C4-2B (cell line): ENCODE measurements at regions not wholly inside any gene's neighbourhood (a gene's known extent, or its start where the extent isn't known, plus 50 kb on each side); places are given as distances from the start of the nearest gene placed in this dataset.

Experiments used
- H3K27ac ChIP-seq: fragments of 450-650 bp; 2 replicates; pipeline ENCODE4 v1.5.1; 2017
- CTCF ChIP-seq: fragments of 450-650 bp; conservative IDR thresholded peaks from 2 replicates; pipeline ENCODE4 v1.5.1; 2017; ENCODE audit warnings: mild to moderate bottlenecking
- ZFX ChIP-seq: fragments of 450-650 bp; IDR thresholded peaks from 2 replicates; pipeline ENCODE4 v1.6.1; 2017

GRCh38 chr2:128549094-128549493 lies 230.4 kb upstream of the HS6ST1 start:
- TF ChIP-seq ZFX (no peak), CTCF (no peak)
- no peak overlapping the region for H3K27ac ChIP-seq

- no peak overlapping the region for H3K27ac ChIP-seq
- no peak for TF ChIP-seq ZFX
- TF ChIP-seq CTCF: no peak
These were observed 231.1 kb upstream of the HS6ST1 start for GRCh38 chr2:128549646-128550260.

GRCh38 chr2:128550389-128550788 lies 231.7 kb upstream of the HS6ST1 start:
- H3K27ac ChIP-seq: no peak overlapping the region
- TF ChIP-seq CTCF (no peak), ZFX (no peak)

GRCh38 chr2:128550801-128551416 lies 232.2 kb upstream of the HS6ST1 start:
- no peak overlapping the region for H3K27ac ChIP-seq
- TF ChIP-seq CTCF (no peak), ZFX (no peak)

GRCh38 chr2:128551435-128551834 lies 232.8 kb upstream of the HS6ST1 start:
- TF ChIP-seq CTCF (no peak), ZFX (no peak)
- no peak overlapping the region for H3K27ac ChIP-seq

- no peak overlapping the region for H3K27ac ChIP-seq
- TF ChIP-seq CTCF (no peak), ZFX (no peak)
These were observed 233.6 kb upstream of the HS6ST1 start for GRCh38 chr2:128552141-128552805.

- TF ChIP-seq CTCF: no peak
- TF ChIP-seq ZFX: no peak
- H3K27ac ChIP-seq: no peak overlapping the region
These were observed 234.3 kb upstream of the HS6ST1 start for GRCh38 chr2:128552806-128553551.
